IMR-90 (cell line): ENCODE measurements at regions not wholly inside any gene's neighbourhood (a gene's known extent, or its start where the extent isn't known, plus 50 kb on each side); places are given as distances from the start of the nearest gene placed in this dataset.

ENCODE experiments used
- ATAC-seq: fragments of 200-7000 bp; cut with Tn5 transposase; 2 replicates; pipeline ENCODE4 v1.9.1; 2020; ENCODE audit warnings: low read depth, mild to moderate bottlenecking, moderate library complexity
- BruUV-seq: library from RNA; stranded (reverse); fragments of 400-500 nt; replicated peaks from 2 replicates; lab custom pipeline; 2021; lab: Mats Ljungman, UMichigan
- CTCF ChIA-PET: fragments of 300-600 bp; formaldehyde crosslinking; extraction: SDS; loops from one replicate; lab custom pipeline; 2021; ENCODE audit warnings: antibody characterized with exemption; lab: Yijun Ruan, JAX
- POLR2A ChIA-PET: fragments of 300-600 bp; sonication (Branson Sonifier 250); formaldehyde crosslinking; loops from one replicate; lab custom pipeline; 2022; ENCODE audit warnings: antibody characterized with exemption; ENCODE audit not compliant: unreplicated experiment; lab: Charles Lee
- DNase-seq: peaks from one replicate; pipeline ENCODE4 v3.0.0; 2013
- H2AFZ ChIP-seq: replicated peaks from 2 replicates; pipeline ENCODE3; 2013; ENCODE audit warnings: low read length, mild to moderate bottlenecking; ENCODE audit not compliant: poor library complexity
- H2AK5ac ChIP-seq: 2 replicates; pipeline ENCODE4 v1.6.1; 2013; ENCODE audit warnings: low read depth, low read length, inconsistent platforms
- H2AK9ac ChIP-seq: replicated peaks from 2 replicates; pipeline ENCODE3; 2013; ENCODE audit warnings: mild to moderate bottlenecking, low read depth, low read length, moderate library complexity; ENCODE audit not compliant: poor library complexity
- H2BK120ac ChIP-seq: 2 replicates; pipeline ENCODE4 v1.6.1; 2013; ENCODE audit warnings: low read depth, low read length, inconsistent platforms
- H2BK15ac ChIP-seq: 3 replicates; pipeline ENCODE4 v1.6.1; 2013; ENCODE audit warnings: low read depth, low read length, inconsistent platforms
- H2BK20ac ChIP-seq: 2 replicates; pipeline ENCODE4 v1.6.1; 2013; ENCODE audit warnings: low read depth, mild to moderate bottlenecking, inconsistent platforms, low read length, moderate library complexity
- H2BK5ac ChIP-seq: 2 replicates; pipeline ENCODE4 v1.6.1; 2013; ENCODE audit warnings: mild to moderate bottlenecking, low read depth, low read length, inconsistent platforms; ENCODE audit not compliant: poor library complexity, severe bottlenecking
- H3K14ac ChIP-seq: replicated peaks from 2 replicates; pipeline ENCODE4 v1.6.1; 2013; ENCODE audit warnings: low read depth, low read length, inconsistent platforms
- H3K18ac ChIP-seq: 2 replicates; pipeline ENCODE4 v1.6.1; 2013; ENCODE audit warnings: low read depth, low read length, control low read depth
- H3K23ac ChIP-seq: 2 replicates; pipeline ENCODE4 v1.6.1; 2013; ENCODE audit warnings: low read depth, low read length, inconsistent platforms
- H3K27ac ChIP-seq: 2 replicates; pipeline ENCODE4 v1.5.1; 2013; ENCODE audit warnings: mild to moderate bottlenecking, control low read depth, low read length; ENCODE audit not compliant: insufficient read depth
- H3K27me3 ChIP-seq: 2 replicates; pipeline ENCODE4 v1.6.1; 2013; ENCODE audit warnings: low read length; ENCODE audit not compliant: control insufficient read depth, insufficient read depth
- H3K36me3 ChIP-seq: 2 replicates; pipeline ENCODE4 v1.6.1; 2013; ENCODE audit warnings: low read length, mixed read lengths; ENCODE audit not compliant: control insufficient read depth, insufficient read depth
- H3K4ac ChIP-seq: 2 replicates; pipeline ENCODE4 v1.6.1; 2013; ENCODE audit warnings: low read depth, low read length, inconsistent platforms
- H3K4me1 ChIP-seq: 2 replicates; pipeline ENCODE4 v1.6.1; 2013; ENCODE audit warnings: low read length, mixed read lengths; ENCODE audit not compliant: control insufficient read depth, insufficient read depth
- H3K4me2 ChIP-seq: 2 replicates; pipeline ENCODE4 v1.6.1; 2013; ENCODE audit warnings: low read depth, mild to moderate bottlenecking, control low read depth, low read length, moderate library complexity
- H3K4me3 ChIP-seq: 2 replicates; pipeline ENCODE4 v1.5.1; 2013; ENCODE audit warnings: low read depth, mild to moderate bottlenecking, control low read depth, low read length, moderate library complexity; ENCODE audit not compliant: insufficient read depth
- H3K56ac ChIP-seq: 2 replicates; pipeline ENCODE4 v1.6.1; 2013; ENCODE audit warnings: low read length, inconsistent platforms; ENCODE audit not compliant: insufficient read depth; ENCODE audit errors: extremely low read depth
- H3K79me1 ChIP-seq, 2 experiments: 2 replicates each; pipeline ENCODE4 v1.6.1; 2013; ENCODE audit warnings: low read length in 2 of 2, inconsistent platforms in 1 of 2, low read depth in 1 of 2
- H3K9ac ChIP-seq: 2 replicates; pipeline ENCODE4 v1.6.1; 2013; ENCODE audit warnings: low read depth, low read length, control low read depth
- H3K9me1 ChIP-seq: 2 replicates; pipeline ENCODE4 v1.6.1; 2013; ENCODE audit warnings: low read length, inconsistent platforms; ENCODE audit not compliant: insufficient read depth
- H3K9me3 ChIP-seq: 2 replicates; pipeline ENCODE4 v1.6.1; 2013; ENCODE audit warnings: low read length; ENCODE audit not compliant: control insufficient read depth, insufficient read depth
- H4K20me1 ChIP-seq: 2 replicates; pipeline ENCODE4 v1.6.1; 2013; ENCODE audit warnings: low read length, inconsistent platforms; ENCODE audit not compliant: insufficient read depth
- H4K5ac ChIP-seq: 2 replicates; pipeline ENCODE4 v1.6.1; 2013; ENCODE audit warnings: mild to moderate bottlenecking, low read depth, low read length, control low read depth
- H4K8ac ChIP-seq, 2 experiments: 2 replicates each; pipeline ENCODE4 v1.6.1; 2013; ENCODE audit warnings: low read depth in 2 of 2, low read length in 2 of 2, control low read depth in 1 of 2, inconsistent platforms in 1 of 2
- H4K91ac ChIP-seq: 2 replicates; pipeline ENCODE4 v1.6.1; 2013; ENCODE audit warnings: low read depth, low read length, inconsistent platforms; ENCODE audit not compliant: insufficient read depth
- BHLHE40 ChIP-seq: fragments of 150-350 bp; IDR thresholded peaks from 2 replicates; pipeline ENCODE4 v1.6.1; 2016; ENCODE audit warnings: mild to moderate bottlenecking, low read depth, low read length
- CHD1 ChIP-seq: IDR thresholded peaks from 2 replicates; pipeline ENCODE4 v1.6.1; 2012; ENCODE audit warnings: low read depth, low read length, improper control_type of control experiment
- CTCF ChIP-seq: conservative IDR thresholded peaks from 2 replicates; pipeline ENCODE4 v1.5.1; 2012; ENCODE audit warnings: mild to moderate bottlenecking, low read depth, low read length, improper control_type of control experiment
- FOS ChIP-seq: fragments of 150-350 bp; IDR thresholded peaks from 2 replicates; pipeline ENCODE4 v1.6.1; 2016; ENCODE audit warnings: low read depth, low read length
- NFE2L2 ChIP-seq: fragments of 150-350 bp; IDR thresholded peaks from 2 replicates; pipeline ENCODE4 v1.6.1; 2016; ENCODE audit warnings: low read depth, mild to moderate bottlenecking, low read length
- dilution Hi-C: fragments of 300-500 bp; cut with HindIII; formaldehyde crosslinking; loops from one replicate; pipeline ENCODE4 v1.14.3; 2018; ENCODE audit warnings: low sequenced_read_pairs; ENCODE audit not compliant: unreplicated experiment
- in situ Hi-C: fragments of 300-500 bp; cut with MboI; formaldehyde crosslinking; loops from 3 replicates; pipeline ENCODE4 v1.14.3; 2019; ENCODE audit warnings: low sequenced_read_pairs, inconsistent platforms, mixed read lengths
- intact Hi-C: fragments of 100-400 bp; cut with micrococcal nuclease; formaldehyde crosslinking; loops from 2 replicates; pipeline ENCODE4 v1.10.0; 2022

GRCh38 chr12:89288959-89289358 lies 63.3 kb downstream of the DUSP6 start:
- no peak overlapping the region for H2BK5ac ChIP-seq
- no peaks in the 10 kb centered on the region for H4K20me1 ChIP-seq
- H2BK15ac ChIP-seq = no peak overlapping the region
- in situ Hi-C loops = no loop called here
- no peaks in the 10 kb centered on the region for H3K27me3 ChIP-seq
- H3K23ac ChIP-seq = no peak overlapping the region
- no peak overlapping the region for H3K4ac ChIP-seq
- no peaks in the 10 kb centered on the region for H3K9me3 ChIP-seq
- H4K5ac ChIP-seq = no peak overlapping the region
- H2BK120ac ChIP-seq = no peak overlapping the region
- intact Hi-C loops = no loop called here
- H3K56ac ChIP-seq = no peak overlapping the region
- H2AK9ac ChIP-seq = no peak overlapping the region
- no peaks in the 10 kb centered on the region for H3K36me3 ChIP-seq
- H3K9me1 ChIP-seq = no peaks in the 10 kb centered on the region
- no peak overlapping the region for H3K18ac ChIP-seq
- POLR2A ChIA-PET = no interaction called here
- H2AFZ ChIP-seq = no peak overlapping the region
- no peaks in the 10 kb centered on the region for H3K4me1 ChIP-seq
- CTCF ChIA-PET = no interaction called here
- no peak overlapping the region for H2AK5ac ChIP-seq
- no TSS peak for BruUV-seq
- no peak for TF ChIP-seq BHLHE40
- TF ChIP-seq FOS = no peak
- no peak for TF ChIP-seq NFE2L2
- TF ChIP-seq CHD1 = no peak
- no peak for TF ChIP-seq CTCF
- H3K27ac ChIP-seq = no peak overlapping the region
- ATAC-seq (no peak), DNase-seq (no peak)
- no peak overlapping the region for H3K4me2 ChIP-seq
- H3K4me3 ChIP-seq = no peak overlapping the region
- H3K79me1 ChIP-seq = no peaks in the 10 kb centered on the region
- no peak overlapping the region for H4K8ac ChIP-seq
- H4K91ac ChIP-seq = no peak overlapping the region
- H3K9ac ChIP-seq = no peak overlapping the region
- H2BK20ac ChIP-seq = no peak overlapping the region
- dilution Hi-C loops = no loop called here
- no peak overlapping the region for H3K14ac ChIP-seq
